Amniotic stem cell (primary cell): ENCODE measurements at regions not wholly inside any gene's neighbourhood (a gene's known extent, or its start where the extent isn't known, plus 50 kb on each side); places are given as distances from the start of the nearest gene placed in this dataset.

ENCODE experiments used
- DNase-seq: peaks from one replicate; lab custom pipeline; 2025; lab: John Stamatoyannopoulos, UW

DNA sequence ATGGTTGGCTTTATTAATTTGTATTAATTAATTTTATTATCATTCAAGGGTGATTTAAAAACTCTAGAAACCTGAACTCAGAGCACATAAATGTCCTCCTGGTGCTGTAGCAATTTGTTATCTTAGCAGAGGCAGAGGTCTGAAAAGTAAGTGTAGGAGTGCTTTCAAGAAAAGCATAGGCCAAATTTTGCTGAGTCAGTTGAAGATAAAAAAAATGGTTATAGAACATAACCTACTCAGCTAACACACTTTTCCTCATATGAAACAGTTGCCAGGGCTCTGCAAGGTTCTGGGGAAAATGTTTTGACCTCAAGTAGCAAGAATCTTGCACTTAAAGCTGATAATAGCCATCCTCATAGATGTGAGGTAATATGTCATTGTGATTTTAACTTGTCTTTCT, 53.5 kb upstream of the CHODL start:
- DNase-seq: no peak

DNA sequence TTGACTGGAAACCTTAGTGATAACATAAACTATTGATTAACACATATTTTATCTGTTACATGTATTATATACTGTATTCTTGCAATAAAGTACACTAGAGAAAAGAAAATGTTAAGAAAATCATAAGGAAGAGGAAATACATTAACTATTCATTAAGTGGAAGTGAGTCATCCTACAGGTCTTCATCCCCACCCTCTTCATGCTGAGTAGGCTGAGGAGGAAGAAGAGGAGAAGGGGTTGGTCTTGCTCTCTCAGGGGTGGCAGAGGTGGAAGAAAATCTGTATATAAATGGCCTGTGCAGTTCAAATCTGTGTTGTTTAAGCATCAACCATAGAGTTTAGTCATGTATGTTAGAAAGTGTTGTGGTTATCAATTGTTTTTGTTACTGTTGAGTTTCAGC, 66.1 kb upstream of the CHODL start:
- DNase-seq: no peak

DNA sequence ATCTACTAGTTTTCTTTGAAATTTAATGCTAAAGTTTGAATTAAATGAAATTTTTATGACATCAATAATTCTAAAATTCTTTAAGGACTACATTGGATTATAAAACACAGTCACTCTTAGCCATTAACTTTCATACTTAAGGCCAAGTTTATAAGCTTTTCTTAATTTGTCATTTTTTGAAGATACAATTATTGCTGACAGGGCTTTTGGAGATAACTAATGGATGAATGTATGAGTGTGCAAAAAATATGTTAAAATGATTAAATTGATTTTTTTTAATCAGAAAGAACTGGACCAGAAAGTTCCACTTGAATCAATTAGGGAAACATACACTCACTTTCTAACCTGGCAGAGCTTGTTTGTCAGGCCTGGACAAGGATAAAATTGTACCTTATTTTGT, 70.3 kb upstream of the CHODL start:
- no peak for DNase-seq

- DNase-seq: no peak
These were observed 73.8 kb upstream of the CHODL start for GRCh38 chr21:18170829-18171228.

- DNase-seq: no peak
These were observed 74.4 kb upstream of the CHODL start for GRCh38 chr21:18170221-18170620.

- no peak for DNase-seq
These were observed 76.5 kb upstream of the CHODL start for GRCh38 chr21:18168108-18168507.

DNA sequence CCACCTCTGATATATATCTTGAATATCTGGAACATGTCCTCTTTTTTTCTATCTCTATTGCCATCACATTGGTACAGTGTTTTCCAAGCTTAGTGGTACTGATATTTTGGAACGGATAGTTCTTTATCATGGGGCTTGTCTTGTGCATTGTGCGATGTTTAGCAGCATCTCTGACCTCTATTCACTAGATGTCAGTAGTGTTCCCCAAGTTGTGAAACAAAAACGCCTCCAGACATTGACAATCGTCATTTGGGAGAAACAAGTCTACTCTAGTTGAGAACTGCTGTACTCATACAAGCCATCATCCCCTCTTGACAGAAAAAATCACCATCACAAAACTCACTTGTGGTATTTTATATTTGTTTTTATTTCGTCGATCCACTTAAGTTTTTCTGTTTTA, 79.7 kb upstream of the CHODL start:
- DNase-seq: no peak

DNA sequence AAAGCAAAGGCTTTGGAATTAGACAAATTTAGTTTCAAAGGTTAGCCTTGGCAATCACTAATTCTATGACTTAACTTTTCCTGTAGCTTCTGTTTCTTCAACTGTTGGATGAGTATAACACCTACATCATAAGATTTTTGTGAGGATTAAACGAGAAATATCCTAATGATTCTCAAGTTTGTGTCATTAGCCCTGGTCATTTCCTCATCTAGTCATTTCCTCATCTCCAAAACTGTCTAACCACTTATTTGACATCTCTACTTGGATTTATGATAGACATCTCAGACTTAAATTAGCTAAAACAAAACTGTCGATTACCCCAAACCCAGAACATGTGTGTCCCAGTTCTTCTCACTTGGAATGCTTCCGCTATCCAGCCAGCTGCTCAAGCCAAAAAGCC, 80.2 kb upstream of the CHODL start:
- no peak for DNase-seq

- no peak for DNase-seq
These were observed 80.7 kb upstream of the CHODL start for GRCh38 chr21:18163956-18164355.

DNA sequence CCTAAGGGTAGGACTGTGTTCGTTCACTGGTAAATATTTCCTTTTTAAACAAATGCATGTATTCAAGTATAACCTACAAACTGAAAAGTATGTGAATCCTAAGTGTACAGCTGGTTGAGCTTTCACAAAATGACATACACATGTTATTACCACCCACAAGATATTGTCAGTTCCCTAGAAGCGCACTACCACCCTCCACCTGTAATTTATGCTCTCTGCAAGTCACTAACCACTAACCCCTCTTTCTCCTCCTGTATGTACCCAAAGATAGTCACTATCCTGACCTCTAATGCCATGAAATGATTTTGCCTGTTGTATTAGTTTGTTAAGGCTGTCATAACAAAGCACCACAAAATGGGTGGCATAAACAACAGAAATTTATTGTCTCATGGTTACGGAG, 82.8 kb upstream of the CHODL start:
- no peak for DNase-seq

- no peak for DNase-seq
These were observed 87.2 kb upstream of the CHODL start for GRCh38 chr21:18157406-18157805.

- DNase-seq: no peak
These were observed 89.0 kb upstream of the CHODL start for GRCh38 chr21:18155508-18156193.

DNA sequence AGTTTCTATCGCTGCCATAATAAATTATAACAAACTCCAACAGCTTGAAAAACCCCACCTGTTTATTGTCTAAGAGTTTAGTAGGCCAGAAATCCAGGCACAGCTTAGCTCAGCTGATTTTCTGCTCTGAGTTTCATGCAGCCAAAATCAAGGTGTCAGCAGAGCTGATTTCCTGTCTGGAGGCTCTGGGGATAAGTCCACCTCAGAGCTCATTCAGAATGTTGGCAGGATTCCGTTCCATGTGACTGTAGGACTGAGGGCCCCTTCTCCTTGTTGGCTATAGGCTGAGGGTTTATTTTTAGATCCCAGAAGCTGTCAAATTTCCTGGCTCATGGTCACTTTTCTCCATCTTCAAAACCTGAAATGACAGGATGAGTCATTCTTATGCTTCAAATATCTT, 91.6 kb upstream of the CHODL start:
- DNase-seq: no peak

GRCh38 chr21:18152371-18152770, 92.3 kb upstream of the CHODL start:
- no peak for DNase-seq

- no peak for DNase-seq
These were observed 93.6 kb upstream of the CHODL start for GRCh38 chr21:18151046-18151445.

DNA sequence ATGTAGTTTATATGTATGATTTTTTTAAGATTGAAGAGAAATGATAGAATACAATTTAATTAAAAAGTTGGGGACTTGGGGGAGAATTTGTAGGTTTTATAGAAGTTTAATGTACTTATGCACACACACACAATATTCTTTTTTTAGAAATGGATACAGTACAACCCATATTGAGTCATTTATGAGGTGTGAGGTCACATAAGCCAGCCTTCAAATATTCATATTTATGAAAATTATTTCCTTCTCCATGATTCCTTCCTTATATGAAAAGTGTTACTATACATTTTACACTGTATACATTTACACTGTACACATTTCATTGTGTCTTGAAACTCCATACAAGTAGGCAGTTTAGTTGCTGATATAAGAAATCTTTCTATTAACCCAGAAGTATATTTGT, 96.2 kb upstream of the CHODL start:
- no peak for DNase-seq

GRCh38 chr21:18147678-18148077, 97.0 kb upstream of the CHODL start:
- DNase-seq: no peak

DNA sequence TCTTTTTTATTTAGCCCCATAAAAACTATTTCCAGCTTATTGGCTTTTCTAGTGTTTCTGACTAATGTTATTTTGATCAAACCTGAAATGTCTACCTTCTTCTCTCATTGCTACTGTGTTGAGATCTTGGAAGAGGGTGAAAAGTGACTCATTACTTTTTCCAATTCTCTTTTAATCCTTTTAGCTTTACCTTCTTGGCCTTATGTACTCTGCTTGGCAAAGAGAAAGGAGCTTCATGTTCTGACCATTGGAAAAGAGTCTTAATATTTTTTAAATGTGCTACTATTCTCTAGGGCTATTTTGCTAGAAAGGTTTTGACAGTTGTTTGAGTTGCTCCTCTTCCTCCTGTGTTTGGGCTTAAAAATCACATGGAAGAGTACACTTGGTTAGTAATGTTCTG, 97.8 kb upstream of the CHODL start:
- DNase-seq: no peak

DNA sequence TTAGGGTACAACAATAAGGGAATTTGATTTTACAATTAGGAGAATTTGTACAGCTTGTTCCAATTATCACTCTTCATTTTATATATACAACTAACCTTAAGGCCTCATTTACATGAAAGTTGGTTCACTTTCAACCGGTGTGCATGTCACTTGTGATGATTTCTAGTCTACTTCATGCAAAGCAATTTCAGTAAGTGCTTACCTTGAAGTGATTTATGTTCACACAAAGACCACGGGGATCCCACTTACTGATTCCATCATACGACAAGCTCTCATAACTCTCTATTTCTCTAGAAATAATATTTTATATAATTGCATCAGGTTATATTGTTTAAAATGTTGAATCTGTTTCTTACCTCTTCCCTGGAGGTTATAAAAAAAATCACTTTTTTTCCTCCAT, 100.3 kb upstream of the CHODL start:
- DNase-seq: no peak

GRCh38 chr21:18142655-18143054, 102.0 kb upstream of the CHODL start:
- no peak for DNase-seq

- DNase-seq: no peak
These were observed 106.1 kb upstream of the CHODL start for GRCh38 chr21:18138507-18138906.

DNA sequence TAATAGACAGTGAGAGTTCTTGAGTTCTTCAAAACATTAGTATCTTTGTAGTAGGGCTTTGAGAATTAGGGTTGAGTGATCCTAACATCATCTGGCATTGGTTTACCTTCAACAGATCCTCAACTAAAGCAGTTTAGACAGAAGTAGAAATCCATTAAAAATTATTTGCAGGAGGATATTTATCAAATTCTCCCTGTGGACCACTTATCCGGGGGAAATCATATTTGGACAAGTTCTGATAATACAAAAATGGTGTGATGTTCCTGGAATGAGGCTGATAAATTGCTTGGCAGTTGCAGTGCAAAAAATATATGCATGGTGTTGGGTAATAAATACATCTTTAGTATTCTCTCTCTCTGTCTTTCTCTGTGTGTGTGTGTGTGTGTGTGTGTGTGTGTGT, 115.1 kb upstream of the CHODL start:
- no peak for DNase-seq

GRCh38 chr21:18118566-18118965, 126.1 kb upstream of the CHODL start:
- DNase-seq: no peak

GRCh38 chr21:18117176-18117575, 127.5 kb upstream of the CHODL start:
- no peak for DNase-seq

DNA sequence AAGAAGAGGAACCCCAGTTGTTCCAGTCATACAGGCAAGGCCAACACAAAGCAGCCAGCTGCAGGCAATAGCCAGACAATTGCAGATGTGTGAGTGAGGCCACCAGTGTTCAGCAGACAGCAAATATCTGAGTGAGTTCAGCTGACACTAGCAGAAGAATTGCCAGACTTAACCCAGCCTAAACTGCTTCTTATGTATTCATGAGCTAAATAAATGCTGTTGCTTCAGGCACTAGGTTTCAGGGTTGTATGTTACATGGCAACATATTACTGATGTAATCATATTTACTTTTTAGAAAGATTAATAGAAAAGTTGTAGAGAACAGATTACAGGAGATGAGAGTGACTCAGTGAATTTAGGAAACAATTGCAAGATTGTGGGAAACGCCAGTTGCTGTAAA, 129.8 kb upstream of the CHODL start:
- DNase-seq: no peak
